Suppressor macrophage (primary cell): ENCODE measurements at regions not wholly inside any gene's neighbourhood (a gene's known extent, or its start where the extent isn't known, plus 50 kb on each side); places are given as distances from the start of the nearest gene placed in this dataset.
"Not testable (repeated sequence)": the region's sequence is repeated elsewhere in the genome, so short reads cannot be mapped to it uniquely, and the experiment has no call there.

Experiments
- DNase-seq, 4 experiments: peaks; one replicate each; pipeline ENCODE4 v3.0.0-alpha.2; 2020 to 2022

GRCh38 chr2:133624551-133624950, 56.3 kb upstream of the NCKAP5 start:
- no peak for DNase-seq

- DNase-seq = no peak
Measured at GRCh38 chr2:133627741-133628140, 59.5 kb upstream of the NCKAP5 start.

GRCh38 chr2:133633309-133633708, 65.0 kb upstream of the NCKAP5 start:
- no peak for DNase-seq

GRCh38 chr2:133633881-133634409, 65.7 kb upstream of the NCKAP5 start:
- no peak for DNase-seq

- no peak for DNase-seq
Measured at GRCh38 chr2:133635131-133635530, 66.9 kb upstream of the NCKAP5 start.

GRCh38 chr2:133636287-133636686, 68.0 kb upstream of the NCKAP5 start:
- no peak for DNase-seq

- no peak for DNase-seq
Measured at GRCh38 chr2:133640103-133640502, 71.8 kb upstream of the NCKAP5 start.

GRCh38 chr2:133641497-133641896, 73.2 kb upstream of the NCKAP5 start:
- DNase-seq = no peak

- DNase-seq = no peak
Measured at GRCh38 chr2:133641942-133642725, 73.9 kb upstream of the NCKAP5 start.

GRCh38 chr2:133642791-133643191, 74.5 kb upstream of the NCKAP5 start:
- peak in 1 of 4 experiments; percentile 1 for DNase-seq

GRCh38 chr2:133643863-133644262, 75.6 kb upstream of the NCKAP5 start:
- DNase-seq = no peak

- DNase-seq = no peak
Measured at GRCh38 chr2:133644846-133645245, 76.6 kb upstream of the NCKAP5 start.

- not testable (repeated sequence) for DNase-seq
Measured at GRCh38 chr2:133647386-133647785, 79.1 kb upstream of the NCKAP5 start.

- no peak for DNase-seq
Measured at GRCh38 chr2:133651861-133652260, 83.6 kb upstream of the NCKAP5 start.

- DNase-seq = no peak
Measured at GRCh38 chr2:133652398-133652797, 84.1 kb upstream of the NCKAP5 start.

GRCh38 chr2:133653056-133653455, 84.8 kb upstream of the NCKAP5 start:
- no peak for DNase-seq

- peak in 2 of 4 experiments; percentile 1 to 5 for DNase-seq
Measured at GRCh38 chr2:133654949-133655348, 86.7 kb upstream of the NCKAP5 start.

- no peak for DNase-seq
Measured at GRCh38 chr2:133655610-133656009, 87.3 kb upstream of the NCKAP5 start.

GRCh38 chr2:133657591-133657990, 89.3 kb upstream of the NCKAP5 start:
- DNase-seq = no peak

GRCh38 chr2:133658020-133658903, 90.0 kb upstream of the NCKAP5 start:
- no peak for DNase-seq

GRCh38 chr2:133660510-133660909, 92.2 kb upstream of the NCKAP5 start:
- DNase-seq = no peak

- DNase-seq = no peak
Measured at GRCh38 chr2:133661392-133661791, 93.1 kb upstream of the NCKAP5 start.

GRCh38 chr2:133666621-133667020, 98.4 kb upstream of the NCKAP5 start:
- no peak for DNase-seq

- no peak for DNase-seq
Measured at GRCh38 chr2:133667085-133667484, 98.8 kb upstream of the NCKAP5 start.
